ENCODE measurements at regions not wholly inside any gene's neighbourhood (a gene's known extent, or its start where the extent isn't known, plus 50 kb on each side); places are given as distances from the start of the nearest gene placed in this dataset.

DNA sequence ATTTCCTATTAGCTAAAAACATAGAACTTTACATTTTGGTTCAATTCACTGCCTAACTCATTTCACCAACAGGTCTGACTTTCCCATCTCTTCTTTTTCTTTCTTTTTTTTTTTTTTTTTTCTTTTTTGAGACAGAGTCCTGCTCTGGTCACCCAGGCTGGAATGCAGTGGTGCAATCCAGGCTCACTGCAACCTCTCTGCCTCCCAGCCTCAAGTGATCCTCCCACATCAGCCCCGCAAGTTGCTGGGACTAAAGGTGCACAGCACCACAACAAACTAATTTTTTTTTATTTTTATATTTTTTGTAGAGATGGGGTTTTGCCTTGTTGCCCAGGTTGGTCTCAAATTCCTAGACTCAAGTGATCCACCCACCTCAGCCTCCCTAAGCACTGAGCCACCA is 57.8 kb upstream of the HNRNPA3 start:
- TF ChIP-seq GATA3 (IDR thresholded peaks at IDR 0.05; ENCODE audit: low read depth, low read length) = no peak

DNA sequence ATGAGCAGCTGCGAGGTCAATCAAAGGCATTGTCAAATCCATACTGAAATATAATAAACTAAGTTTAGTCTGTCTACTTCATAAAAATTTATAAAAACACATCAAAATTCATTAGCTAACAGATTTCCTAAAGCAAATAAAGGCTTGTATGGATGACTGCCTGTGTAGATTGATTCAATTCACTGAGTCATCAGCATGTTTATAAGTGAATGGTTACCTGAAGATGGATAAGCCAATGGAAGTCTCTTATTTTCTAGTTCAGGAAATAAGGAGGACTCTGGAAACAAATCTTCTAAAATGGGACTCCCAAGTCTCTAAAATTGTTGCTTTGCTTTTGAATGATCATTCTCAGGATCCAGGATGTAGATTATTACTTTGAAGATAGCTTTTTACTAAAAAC is 57.0 kb upstream of the HNRNPA3 start:
- TF ChIP-seq GATA2 (IDR thresholded peaks at IDR 0.05; ENCODE audit: low read depth, low read length) (no peak), GATA3 (IDR thresholded peaks at IDR 0.05; ENCODE audit: low read depth, low read length) (no peak)

DNA sequence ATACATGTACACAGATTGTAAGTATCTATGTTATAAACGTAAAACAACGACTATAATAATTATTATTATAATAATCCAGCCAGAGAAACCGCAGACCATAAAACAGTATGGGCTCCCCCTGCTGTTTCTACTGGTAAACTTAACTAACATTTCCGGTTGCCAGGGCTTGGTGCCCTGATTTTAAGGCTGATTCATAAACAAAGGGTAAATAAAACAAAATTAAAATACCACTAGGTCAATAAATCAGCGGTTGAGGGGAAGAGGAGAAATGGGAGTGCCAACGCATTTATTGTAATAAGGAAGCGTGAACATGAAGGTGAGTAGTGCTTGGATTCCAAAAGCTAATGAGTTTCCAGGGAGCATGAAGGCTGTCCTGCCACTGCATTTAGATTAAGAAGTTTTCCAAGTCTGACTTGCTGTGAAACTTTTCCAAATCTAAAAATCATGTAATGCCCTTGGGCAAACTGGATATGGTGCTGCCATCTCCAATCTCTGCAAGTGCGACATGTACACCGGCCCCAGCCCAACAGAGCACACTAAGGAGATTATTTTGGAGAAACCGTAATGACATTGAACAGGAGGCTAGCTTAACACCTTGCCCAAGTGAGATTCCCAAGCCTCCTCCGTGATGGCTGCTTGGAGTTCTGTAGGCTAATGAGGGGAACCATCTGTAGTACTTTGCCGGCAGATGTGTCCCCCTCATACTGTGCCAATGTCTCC is 50.7 kb upstream of the HNRNPA3 start:
- no peak for TF ChIP-seq GATA3 (IDR thresholded peaks at IDR 0.05; ENCODE audit: low read depth, low read length)
- no peak for TF ChIP-seq GATA2 (IDR thresholded peaks at IDR 0.05; ENCODE audit: low read depth, low read length)

Data from SH-SY5Y (cell line).